ENCODE measurements at regions not wholly inside any gene's neighbourhood (a gene's known extent, or its start where the extent isn't known, plus 50 kb on each side); places are given as distances from the start of the nearest gene placed in this dataset.

DNA sequence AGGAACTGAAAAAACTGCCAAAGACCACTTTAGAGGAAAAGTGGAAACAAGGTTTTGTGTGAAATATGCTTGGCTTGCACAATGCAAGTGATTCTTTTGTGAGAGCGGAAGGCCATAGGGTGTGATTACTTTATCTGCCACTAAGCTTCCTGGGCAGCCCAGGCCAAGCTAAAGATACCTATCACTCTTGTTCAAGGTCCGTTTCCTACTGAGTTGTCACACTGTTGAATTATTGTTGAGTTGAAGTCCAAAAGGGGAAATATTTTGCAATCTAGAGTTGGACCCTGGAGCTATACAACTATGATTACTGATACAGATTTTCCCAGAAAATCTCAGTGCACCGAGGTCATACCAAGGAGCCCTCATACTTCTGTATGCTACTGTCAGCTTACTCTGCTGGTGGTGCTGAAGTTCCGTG lies 72.7 kb upstream of the CTAGE1 start:
- TF ChIP-seq, protein P1, sequence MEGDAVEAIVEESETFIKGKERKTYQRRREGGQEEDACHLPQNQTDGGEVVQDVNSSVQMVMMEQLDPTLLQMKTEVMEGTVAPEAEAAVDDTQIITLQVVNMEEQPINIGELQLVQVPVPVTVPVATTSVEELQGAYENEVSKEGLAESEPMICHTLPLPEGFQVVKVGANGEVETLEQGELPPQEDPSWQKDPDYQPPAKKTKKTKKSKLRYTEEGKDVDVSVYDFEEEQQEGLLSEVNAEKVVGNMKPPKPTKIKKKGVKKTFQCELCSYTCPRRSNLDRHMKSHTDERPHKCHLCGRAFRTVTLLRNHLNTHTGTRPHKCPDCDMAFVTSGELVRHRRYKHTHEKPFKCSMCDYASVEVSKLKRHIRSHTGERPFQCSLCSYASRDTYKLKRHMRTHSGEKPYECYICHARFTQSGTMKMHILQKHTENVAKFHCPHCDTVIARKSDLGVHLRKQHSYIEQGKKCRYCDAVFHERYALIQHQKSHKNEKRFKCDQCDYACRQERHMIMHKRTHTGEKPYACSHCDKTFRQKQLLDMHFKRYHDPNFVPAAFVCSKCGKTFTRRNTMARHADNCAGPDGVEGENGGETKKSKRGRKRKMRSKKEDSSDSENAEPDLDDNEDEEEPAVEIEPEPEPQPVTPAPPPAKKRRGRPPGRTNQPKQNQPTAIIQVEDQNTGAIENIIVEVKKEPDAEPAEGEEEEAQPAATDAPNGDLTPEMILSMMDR (IDR thresholded peaks at IDR 0.05) = no peak
- no peak for TF ChIP-seq POLR2A (IDR thresholded peaks at IDR 0.05)

Measured in body of pancreas (tissue), 4 donors.